H9 (cell line): ENCODE measurements at regions not wholly inside any gene's neighbourhood (a gene's known extent, or its start where the extent isn't known, plus 50 kb on each side); places are given as distances from the start of the nearest gene placed in this dataset.

Source experiments
- DNase-seq: peaks from one replicate; pipeline ENCODE4 v3.0.0-alpha.2; 2017
- H2AFZ ChIP-seq: one replicate; pipeline ENCODE4 v1.6.1; 2013; ENCODE audit warnings: mild to moderate bottlenecking, low read length, control low read depth, moderate library complexity
- H2AK5ac ChIP-seq: 2 replicates; pipeline ENCODE4 v1.6.1; 2013; ENCODE audit warnings: low read length, control low read depth, mixed read lengths; ENCODE audit not compliant: insufficient read length
- H2BK120ac ChIP-seq: one replicate; pipeline ENCODE4 v1.6.1; 2013; ENCODE audit warnings: low read depth, mild to moderate bottlenecking, low read length, control low read depth, inconsistent platforms; ENCODE audit not compliant: poor library complexity, severe bottlenecking
- H2BK12ac ChIP-seq: 2 replicates; pipeline ENCODE4 v1.6.1; 2013; ENCODE audit warnings: low read length, control low read depth, mixed read lengths, low read depth; ENCODE audit not compliant: insufficient read length
- H2BK15ac ChIP-seq: 2 replicates; pipeline ENCODE4 v1.6.1; 2013; ENCODE audit warnings: low read depth, low read length, control low read depth
- H2BK20ac ChIP-seq: one replicate; pipeline ENCODE4 v1.6.1; 2013; ENCODE audit warnings: low read depth, mild to moderate bottlenecking, low read length, control low read depth, inconsistent platforms; ENCODE audit not compliant: poor library complexity, severe bottlenecking
- H2BK5ac ChIP-seq: 2 replicates; pipeline ENCODE4 v1.6.1; 2013; ENCODE audit warnings: low read length, control low read depth, mixed read lengths; ENCODE audit not compliant: insufficient read length
- H3K14ac ChIP-seq: 2 replicates; pipeline ENCODE4 v1.6.1; 2013; ENCODE audit warnings: low read length, control low read depth; ENCODE audit not compliant: insufficient read depth
- H3K18ac ChIP-seq: 2 replicates; pipeline ENCODE4 v1.6.1; 2013; ENCODE audit warnings: low read depth, mild to moderate bottlenecking, mixed read lengths, low read length, control low read depth; ENCODE audit not compliant: insufficient read length
- H3K23ac ChIP-seq: 2 replicates; pipeline ENCODE4 v1.6.1; 2013; ENCODE audit warnings: low read length, control low read depth, mixed read lengths, low read depth; ENCODE audit not compliant: insufficient read length
- H3K23me2 ChIP-seq: 2 replicates; pipeline ENCODE4 v1.6.1; 2013; ENCODE audit warnings: low read depth, mild to moderate bottlenecking, mixed read lengths, low read length, control low read depth; ENCODE audit not compliant: insufficient read length, poor library complexity, severe bottlenecking
- H3K27ac ChIP-seq: 2 replicates; pipeline ENCODE4 v1.5.1; 2013; ENCODE audit warnings: low read length, control low read depth, mixed read lengths, low read depth; ENCODE audit not compliant: insufficient read length
- H3K27me3 ChIP-seq: 2 replicates; pipeline ENCODE4 v1.6.1; 2013; ENCODE audit warnings: low read length, control low read depth, inconsistent platforms; ENCODE audit not compliant: insufficient read depth
- H3K4ac ChIP-seq: 2 replicates; pipeline ENCODE4 v1.6.1; 2013; ENCODE audit warnings: low read depth, mild to moderate bottlenecking, control low read depth, inconsistent platforms, low read length, moderate library complexity
- H3K4me1 ChIP-seq: 2 replicates; pipeline ENCODE4 v1.6.1; 2013; ENCODE audit warnings: low read length, control low read depth, inconsistent platforms; ENCODE audit not compliant: insufficient read depth
- H3K4me2 ChIP-seq: 2 replicates; pipeline ENCODE4 v1.6.1; 2013; ENCODE audit warnings: low read length, control low read depth, mixed read lengths; ENCODE audit not compliant: insufficient read length, insufficient read depth
- H3K56ac ChIP-seq: 2 replicates; pipeline ENCODE4 v1.6.1; 2013; ENCODE audit warnings: low read depth, mild to moderate bottlenecking, mixed read lengths, low read length, control low read depth; ENCODE audit not compliant: insufficient read length
- H3K79me1 ChIP-seq: 2 replicates; pipeline ENCODE4 v1.6.1; 2013; ENCODE audit warnings: low read depth, mild to moderate bottlenecking, moderate library complexity, low read length, control low read depth, inconsistent platforms; ENCODE audit not compliant: insufficient read depth, poor library complexity, severe bottlenecking
- H3K79me2 ChIP-seq: 2 replicates; pipeline ENCODE4 v1.6.1; 2013; ENCODE audit warnings: low read length, control low read depth, inconsistent platforms; ENCODE audit not compliant: insufficient read depth
- H3K9ac ChIP-seq: 2 replicates; pipeline ENCODE4 v1.6.1; 2013; ENCODE audit warnings: low read length, control low read depth, mixed read lengths; ENCODE audit not compliant: insufficient read length; ENCODE audit errors: extremely low read depth
- H3K9me3 ChIP-seq: one replicate; pipeline ENCODE4 v1.6.1; 2013; ENCODE audit warnings: low read depth, low read length, inconsistent platforms; ENCODE audit not compliant: control insufficient read depth
- H3T11ph ChIP-seq: one replicate; pipeline ENCODE4 v1.6.1; 2013; ENCODE audit warnings: mild to moderate bottlenecking, low read length, control low read depth, inconsistent platforms
- H4K20me1 ChIP-seq: one replicate; pipeline ENCODE4 v1.6.1; 2013; ENCODE audit not compliant: control insufficient read depth, insufficient read length, insufficient read depth
- H4K5ac ChIP-seq: 2 replicates; pipeline ENCODE4 v1.6.1; 2013; ENCODE audit warnings: low read depth, mild to moderate bottlenecking, mixed read lengths, low read length, control low read depth; ENCODE audit not compliant: insufficient read length
- H4K8ac ChIP-seq: replicated peaks from 2 replicates; pipeline ENCODE4 v1.6.1; 2013; ENCODE audit warnings: low read length, control low read depth, mixed read lengths, low read depth; ENCODE audit not compliant: insufficient read length
- H4K91ac ChIP-seq: 2 replicates; pipeline ENCODE4 v1.6.1; 2013; ENCODE audit warnings: low read depth, mild to moderate bottlenecking, moderate library complexity, mixed read lengths, low read length, control low read depth; ENCODE audit not compliant: insufficient read length
- H3K27ac Mint-ChIP-seq, 3 experiments: 2 replicates in 2 of 3; 3 replicates in 1 of 3; pipeline ENCODE4 v1.8.0; 2020 to 2021; ENCODE audit warnings: mixed read lengths in 3 of 3, mild to moderate bottlenecking in 1 of 3, moderate library complexity in 1 of 3
- H3K27me3 Mint-ChIP-seq: 2 replicates; pipeline ENCODE4 v1.8.0; 2021; ENCODE audit warnings: low read depth, mild to moderate bottlenecking, moderate library complexity, mixed read lengths
- H3K36me3 Mint-ChIP-seq, 3 experiments: 2 replicates in 2 of 3; 3 replicates in 1 of 3; pipeline ENCODE4 v1.8.0; 2020 to 2021; ENCODE audit warnings: low read depth in 3 of 3, mixed read lengths in 3 of 3; ENCODE audit not compliant: insufficient read depth in 1 of 3
- H3K4me1 Mint-ChIP-seq, 2 experiments: 2 replicates each; pipeline ENCODE4 v1.8.0; 2020; ENCODE audit warnings: mixed read lengths in 2 of 2
- H3K4me3 Mint-ChIP-seq, 2 experiments: 2 replicates in 1 of 2; 3 replicates in 1 of 2; pipeline ENCODE4 v1.8.0; 2020 to 2021; ENCODE audit warnings: mild to moderate bottlenecking in 2 of 2, mixed read lengths in 2 of 2, moderate library complexity in 1 of 2
- H3K9me3 Mint-ChIP-seq, 2 experiments: 2 replicates in 1 of 2; 3 replicates in 1 of 2; pipeline ENCODE4 v1.8.0; 2020; ENCODE audit warnings: mild to moderate bottlenecking in 2 of 2, mixed read lengths in 2 of 2, moderate library complexity in 1 of 2
- CTCF ChIP-seq: fragments of 200-600 bp; sonication (generic); conservative IDR thresholded peaks from 3 replicates; pipeline ENCODE4 v1.8.0; 2021; ENCODE audit warnings: antibody characterized with exemption, mild to moderate bottlenecking
- WGBS: extraction: QIAGEN DNeasy Blood & Tissue Kit; methylation state at CpG from one replicate; pipeline ENCODE4 v1.1.7; 2013; ENCODE audit warnings: missing lambda C conversion rate, low lambda C conversion rate, mixed read lengths; ENCODE audit not compliant: insufficient read length; ENCODE audit errors: extremely low coverage; 5-methylcytosine and 5-hydroxymethylcytosine counted together

- no peaks in the 10 kb centered on the region for H3K4me1 ChIP-seq
- no peaks in the 10 kb centered on the region for H3K27me3 ChIP-seq
- H2BK15ac ChIP-seq: no peak overlapping the region
- no peak overlapping the region for H2BK5ac ChIP-seq
- H4K91ac ChIP-seq: no peak overlapping the region
- H2AK5ac ChIP-seq: no peak overlapping the region
- no peak overlapping the region for H3K23ac ChIP-seq
- no peak overlapping the region for H3K56ac ChIP-seq
- H3T11ph ChIP-seq: no peak overlapping the region
- no peaks in the 10 kb centered on the region for H4K20me1 ChIP-seq
- no peak overlapping the region for H3K4me2 ChIP-seq
- H3K79me1 ChIP-seq: no peaks in the 10 kb centered on the region
- no CpG with 5 or more reads among the region's 4 CpGs for WGBS
- H3K23me2 ChIP-seq: no peaks in the 10 kb centered on the region
- no peak overlapping the region for H3K18ac ChIP-seq
- no peak overlapping the region for H3K14ac ChIP-seq
- DNase-seq: no peak
- no peak overlapping the region for H4K5ac ChIP-seq
- Mint-ChIP-seq H3K27me3 (peaks cover 36% of the 10 kb centered on the region), H3K27ac (no peak overlapping the region), H3K9me3 (peaks cover 6 to 12% of the 10 kb centered on the region in 2 experiments), H3K4me1 (peaks cover 11 to 12% of the 10 kb centered on the region in 2 experiments; a peak in 3 of 4 replicates), H3K36me3 (peaks cover 0 to 7% (median 2%) of the 10 kb centered on the region in 3 experiments; a peak in 2 of 7 replicates), H3K4me3 (no peak overlapping the region)
- no peak overlapping the region for H4K8ac ChIP-seq
- H2BK120ac ChIP-seq: no peak overlapping the region
- no peaks in the 10 kb centered on the region for H3K9me3 ChIP-seq
- no peaks in the 10 kb centered on the region for H3K79me2 ChIP-seq
- TF ChIP-seq CTCF: no peak
- H2AFZ ChIP-seq: no peak overlapping the region
- H3K4ac ChIP-seq: no peak overlapping the region
- no peak overlapping the region for H2BK12ac ChIP-seq
- no peak overlapping the region for H3K27ac ChIP-seq
- no peak overlapping the region for H3K9ac ChIP-seq
- no peak overlapping the region for H2BK20ac ChIP-seq
These were observed 103.8 kb downstream of the IER5 start for GRCh38 chr1:181192316-181192715.
